Daoy (cell line): ENCODE measurements at regions not wholly inside any gene's neighbourhood (a gene's known extent, or its start where the extent isn't known, plus 50 kb on each side); places are given as distances from the start of the nearest gene placed in this dataset.

Experiments
- DNase-seq: peaks from one replicate; pipeline ENCODE4 v3.0.0-alpha.2; 2015; ENCODE audit warnings: low read depth

DNA sequence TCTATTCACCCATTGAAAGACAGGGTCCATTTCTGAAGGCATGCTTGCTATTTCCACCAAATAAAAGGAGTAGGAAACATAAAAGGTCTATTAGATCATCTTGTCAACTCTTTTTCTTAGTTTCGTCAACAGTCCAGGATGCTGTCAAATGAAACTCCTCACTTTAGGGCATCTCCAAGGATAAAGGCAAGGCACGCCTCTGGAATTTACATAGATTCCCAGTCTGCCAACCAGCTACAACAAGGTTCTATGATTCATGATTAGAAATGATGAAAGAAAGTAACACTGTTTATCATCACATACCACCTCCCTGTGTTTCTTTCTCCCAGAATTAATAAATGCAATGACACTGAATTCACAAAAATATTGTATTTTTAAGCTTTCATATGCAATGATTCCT, 636.3 kb downstream of the LTN1 start:
- DNase-seq, result no peak

DNA sequence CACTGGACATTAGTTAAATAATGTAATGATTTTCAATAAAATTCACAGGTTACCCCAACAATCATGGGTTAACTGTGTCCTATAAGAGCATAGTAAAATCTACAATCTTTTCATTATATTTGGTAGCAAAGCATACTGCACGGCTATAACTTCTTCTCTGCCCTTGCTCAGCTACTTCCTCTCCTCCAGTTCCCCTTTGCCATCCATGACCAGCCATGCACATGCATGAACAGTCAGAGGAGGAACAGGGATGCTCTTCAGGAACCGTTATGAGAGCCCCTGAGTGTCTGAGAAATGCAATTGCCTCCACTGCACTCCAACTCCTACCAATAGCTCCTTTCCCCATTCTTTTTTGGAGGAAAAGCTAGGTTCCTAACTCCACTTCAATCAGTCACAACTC, 646.7 kb downstream of the LTN1 start:
- no peak for DNase-seq

DNA sequence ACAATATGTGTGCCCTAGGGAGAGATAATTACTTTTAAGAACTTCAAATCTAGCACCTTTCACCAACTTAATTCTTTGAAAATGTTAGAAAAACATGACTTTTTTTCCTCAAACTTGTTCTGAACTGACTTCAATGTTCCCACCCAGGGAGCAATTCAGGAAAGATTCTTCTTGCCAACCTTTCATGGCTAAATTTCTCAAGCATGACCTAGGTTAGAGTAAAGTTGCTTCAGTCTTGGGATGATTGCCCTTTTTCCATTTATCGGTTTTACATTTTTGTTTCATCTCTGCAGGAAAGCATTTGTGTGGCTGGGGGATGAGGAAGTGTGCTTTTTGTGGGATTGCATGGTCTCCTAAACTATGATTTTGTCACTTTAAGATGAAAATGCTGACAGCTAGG, 647.7 kb downstream of the LTN1 start:
- no peak for DNase-seq

DNA sequence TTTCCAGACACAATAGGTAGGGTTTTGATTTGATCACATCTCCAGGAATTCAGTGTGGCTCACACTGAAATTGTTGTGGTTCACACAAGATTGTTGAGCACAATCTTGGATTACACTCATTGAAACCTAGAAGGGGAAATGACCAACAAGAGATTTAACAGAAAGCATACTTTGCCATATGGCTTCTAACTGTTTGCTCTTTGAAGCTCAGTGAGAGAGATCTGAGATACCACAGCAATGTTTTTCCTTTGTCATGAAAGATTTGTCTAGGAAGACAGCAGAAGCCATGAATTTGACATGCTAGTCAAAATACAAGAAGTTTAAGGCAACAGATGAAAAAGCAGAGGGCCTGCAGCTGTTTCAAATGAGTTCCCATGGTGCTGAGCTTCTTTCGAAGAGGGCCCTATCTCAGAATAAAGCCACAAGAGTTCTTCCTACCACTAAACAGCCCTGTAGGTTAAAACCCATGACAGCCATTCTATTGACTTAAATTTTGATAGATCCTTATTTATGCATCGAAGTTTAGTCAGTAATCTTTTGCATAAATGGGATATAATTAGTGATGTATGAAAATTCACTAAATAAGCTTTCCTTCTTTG, 650.4 kb downstream of the LTN1 start:
- DNase-seq, result no peak

DNA sequence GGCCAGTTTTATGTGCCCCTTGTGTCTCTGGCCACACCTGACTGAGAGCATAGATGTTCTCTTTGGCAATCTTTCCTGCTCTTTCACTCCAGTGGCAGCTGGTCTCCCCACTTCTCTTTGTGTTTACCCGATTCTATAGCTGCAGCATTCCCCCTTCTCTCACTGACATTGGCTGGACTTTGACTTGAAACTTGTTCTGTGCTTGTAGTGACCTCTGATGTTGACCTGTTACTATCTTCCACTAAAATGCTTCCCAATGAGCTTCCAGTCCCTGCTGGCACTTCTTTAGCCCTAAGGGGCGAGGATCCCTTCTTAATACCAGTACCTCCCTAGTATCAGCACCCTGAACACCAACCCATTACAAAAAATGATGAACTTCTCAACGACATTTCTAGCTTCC, 653.3 kb downstream of the LTN1 start:
- DNase-seq, result no peak

DNA sequence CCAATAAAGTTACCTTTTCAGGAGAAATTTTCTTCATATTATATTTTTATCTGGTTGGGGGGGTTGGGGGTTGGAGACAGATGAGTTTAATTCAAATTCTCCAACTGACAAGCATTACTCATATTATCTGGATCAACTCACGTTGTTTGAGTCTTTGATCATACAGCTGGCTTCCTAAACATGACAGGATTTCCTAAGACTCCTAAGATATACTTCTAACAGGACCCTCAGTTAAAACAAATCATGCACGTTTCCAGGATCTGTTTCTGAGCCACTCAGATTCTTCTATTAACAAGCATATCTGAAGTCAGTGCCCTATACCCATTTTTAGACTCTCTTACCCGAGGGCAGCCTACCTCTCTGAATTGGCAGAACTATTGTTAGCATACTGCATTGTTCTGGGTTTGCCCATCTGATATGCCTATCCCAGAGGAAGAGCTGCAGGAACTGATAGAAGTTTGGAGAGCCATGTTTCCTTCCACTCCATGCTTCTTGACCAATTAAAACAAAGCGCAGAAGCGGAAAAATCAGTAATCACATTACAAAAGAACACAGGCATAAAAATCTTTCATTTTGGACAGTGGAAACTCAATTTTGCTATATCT, 653.9 kb downstream of the LTN1 start:
- no peak for DNase-seq

DNA sequence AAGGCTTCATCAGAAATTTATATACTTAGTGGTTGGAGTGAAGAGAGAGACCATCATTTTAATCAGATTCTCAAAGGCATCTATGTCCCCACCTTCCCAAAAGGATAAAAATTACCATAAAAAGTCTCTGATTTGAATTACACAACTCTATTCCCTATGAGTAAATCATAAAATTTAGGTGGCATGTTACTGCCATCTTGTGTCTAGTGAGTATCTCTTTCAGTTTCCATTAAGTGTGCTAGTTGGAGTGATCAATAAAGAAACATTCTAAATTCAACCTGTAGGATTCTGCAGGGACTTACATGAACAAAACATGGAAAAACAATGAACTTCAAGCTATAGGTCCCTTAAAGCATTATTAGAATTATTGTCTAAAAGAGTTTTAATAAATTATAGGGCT, 655.4 kb downstream of the LTN1 start:
- no peak for DNase-seq

DNA sequence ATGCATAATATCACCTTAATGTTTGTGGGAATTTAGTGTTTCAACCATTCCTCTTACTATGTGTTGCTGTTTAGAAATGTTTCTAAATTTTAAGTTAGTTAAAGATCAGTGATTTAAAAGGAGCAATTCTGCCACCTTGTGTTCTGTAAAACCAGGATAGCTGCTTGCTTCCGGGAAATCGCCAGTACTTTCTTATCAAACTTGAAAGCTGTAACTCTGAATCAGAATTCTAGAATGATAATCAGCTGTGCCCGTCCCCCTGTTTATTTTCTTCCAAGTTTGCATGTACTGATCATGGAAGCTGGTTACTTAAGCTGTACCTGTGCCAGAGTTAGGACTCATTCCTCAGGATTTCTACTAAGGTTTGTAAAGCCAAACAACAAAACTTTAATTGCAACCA, 656.4 kb downstream of the LTN1 start:
- peak; percentile 5 for DNase-seq

DNA sequence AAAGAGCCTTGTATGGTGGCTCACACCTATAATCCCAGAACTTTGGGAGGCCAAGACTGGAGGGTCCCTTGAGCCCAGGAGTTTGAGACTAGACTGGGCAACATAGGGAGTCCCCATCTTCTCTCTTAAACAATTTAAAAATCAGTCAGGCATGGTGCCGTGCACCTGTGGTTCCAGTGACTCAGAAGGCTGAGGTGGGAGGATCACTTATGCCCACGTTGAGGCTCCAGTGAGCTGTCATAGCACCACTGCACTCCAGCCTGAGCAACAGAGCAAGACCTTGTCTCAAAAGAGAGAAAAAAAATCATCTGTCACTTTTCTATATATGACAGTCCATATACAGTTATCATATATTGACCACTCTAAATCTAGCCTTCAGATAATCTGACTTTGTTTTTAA, 658.3 kb downstream of the LTN1 start:
- peak; percentile 5 for DNase-seq

DNA sequence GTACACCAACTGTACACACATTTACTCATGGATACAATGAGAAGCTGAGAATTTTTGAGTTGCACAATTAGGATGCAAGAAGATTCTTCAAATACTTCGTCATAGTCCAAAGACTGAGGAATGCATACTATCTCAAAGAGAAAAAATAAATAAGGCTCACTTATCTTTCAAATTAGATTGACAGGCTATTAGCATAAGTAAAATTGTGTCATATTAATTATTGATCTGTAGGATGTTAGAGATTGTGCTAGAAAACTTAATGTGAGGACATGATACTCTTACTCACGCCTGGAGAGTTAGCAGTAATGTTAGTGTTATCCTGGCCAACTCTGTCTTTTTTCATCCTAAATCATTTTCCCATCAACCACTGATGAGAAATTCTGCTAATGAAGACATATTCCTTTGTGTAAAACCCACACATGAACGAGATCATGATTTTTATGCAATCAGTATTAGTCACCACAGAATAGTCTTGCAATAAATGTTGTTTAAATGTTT, 659.0 kb downstream of the LTN1 start:
- no peak for DNase-seq

DNA sequence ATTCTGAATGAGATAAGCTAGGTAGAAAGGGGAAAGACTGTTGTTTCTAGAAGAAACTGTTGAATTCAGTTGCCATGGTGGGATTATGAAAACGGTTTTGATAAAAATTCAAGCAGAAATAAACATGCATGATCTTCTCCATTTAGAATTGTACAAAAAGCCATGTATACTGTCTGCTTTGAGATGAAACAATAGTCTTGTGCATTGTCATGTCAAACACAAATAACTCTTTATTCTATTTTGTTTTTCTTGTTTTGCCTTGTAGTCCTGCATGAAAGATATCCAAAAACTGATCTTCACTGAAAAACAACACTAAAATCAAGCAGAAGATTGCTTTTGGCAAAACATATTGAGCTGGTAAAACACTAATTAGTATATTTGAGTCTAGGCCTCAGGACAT, 659.9 kb downstream of the LTN1 start:
- DNase-seq, result no peak

DNA sequence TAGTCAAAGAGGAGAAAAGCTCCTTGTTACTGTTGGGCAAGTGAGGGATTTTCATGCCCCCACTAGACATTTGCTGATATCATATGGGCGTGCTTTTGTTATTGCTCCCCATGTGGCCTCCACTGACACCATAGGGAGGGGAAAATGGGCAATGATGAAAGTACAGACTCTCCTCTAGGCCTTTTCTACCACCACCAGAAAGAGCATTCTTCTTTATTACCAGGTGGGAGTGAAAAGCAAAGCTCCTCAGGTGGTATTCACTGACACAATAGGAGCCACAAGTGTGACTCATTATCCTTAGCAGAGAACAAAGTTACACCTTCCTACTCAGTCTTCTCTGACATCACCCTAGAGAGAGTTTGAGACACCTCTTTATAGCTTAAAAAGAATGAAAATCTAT, 667.1 kb downstream of the LTN1 start:
- DNase-seq, result no peak

DNA sequence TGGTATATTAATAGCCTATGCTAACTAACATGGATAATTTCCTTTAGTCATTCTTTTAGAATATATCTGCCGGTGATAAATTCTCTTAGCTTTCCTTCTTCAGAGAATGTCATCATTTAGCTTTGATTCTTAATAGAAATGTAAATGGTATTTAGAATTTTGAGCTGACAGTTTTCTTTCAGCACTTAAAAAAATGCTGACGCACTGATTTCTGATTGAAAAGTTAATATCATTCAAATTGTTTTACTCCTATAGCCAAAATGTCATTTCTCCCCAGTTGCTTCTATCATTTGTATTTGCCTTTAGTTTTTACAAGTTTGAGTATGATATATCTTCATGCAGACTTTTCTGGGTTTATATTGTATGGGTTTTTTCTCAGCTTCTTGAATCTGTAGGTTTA, 668.0 kb downstream of the LTN1 start:
- no peak for DNase-seq

DNA sequence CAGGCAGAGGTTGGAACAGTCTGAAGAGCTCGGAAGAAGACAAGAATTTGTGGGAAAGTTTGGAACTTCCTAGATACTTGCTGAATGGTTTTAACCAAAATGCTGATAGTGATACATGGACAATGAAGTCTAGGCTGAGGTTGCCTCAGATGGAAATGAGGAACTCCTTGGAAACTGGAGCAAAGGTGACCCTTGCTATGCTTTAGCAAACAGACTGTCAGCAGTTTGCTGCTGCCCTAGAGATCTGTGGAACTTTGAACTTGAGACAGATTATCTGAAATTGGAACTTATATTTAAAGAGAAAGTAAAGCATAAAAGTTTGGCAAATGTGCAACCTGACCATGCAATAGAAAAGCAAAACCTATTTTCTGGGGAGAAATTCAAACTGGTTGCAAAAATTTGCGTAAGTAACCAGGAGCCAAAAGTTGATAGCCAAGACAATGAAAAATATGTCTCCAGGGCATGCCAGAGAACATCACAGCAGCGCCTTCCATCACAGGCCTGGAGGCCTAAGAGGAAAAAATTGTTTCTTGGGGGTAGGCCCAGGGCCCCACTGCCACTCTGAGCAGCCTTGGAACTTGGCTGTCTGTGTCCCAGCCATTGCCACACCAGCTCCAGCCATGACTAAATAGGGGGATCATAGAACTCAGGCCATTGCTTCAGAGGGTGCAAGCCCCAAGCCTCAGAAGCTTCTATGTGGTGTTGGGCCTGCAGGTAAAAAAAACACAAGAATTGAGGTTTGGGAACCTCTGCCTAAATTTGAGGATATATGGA, 675.3 kb downstream of the LTN1 start:
- DNase-seq, result no peak

DNA sequence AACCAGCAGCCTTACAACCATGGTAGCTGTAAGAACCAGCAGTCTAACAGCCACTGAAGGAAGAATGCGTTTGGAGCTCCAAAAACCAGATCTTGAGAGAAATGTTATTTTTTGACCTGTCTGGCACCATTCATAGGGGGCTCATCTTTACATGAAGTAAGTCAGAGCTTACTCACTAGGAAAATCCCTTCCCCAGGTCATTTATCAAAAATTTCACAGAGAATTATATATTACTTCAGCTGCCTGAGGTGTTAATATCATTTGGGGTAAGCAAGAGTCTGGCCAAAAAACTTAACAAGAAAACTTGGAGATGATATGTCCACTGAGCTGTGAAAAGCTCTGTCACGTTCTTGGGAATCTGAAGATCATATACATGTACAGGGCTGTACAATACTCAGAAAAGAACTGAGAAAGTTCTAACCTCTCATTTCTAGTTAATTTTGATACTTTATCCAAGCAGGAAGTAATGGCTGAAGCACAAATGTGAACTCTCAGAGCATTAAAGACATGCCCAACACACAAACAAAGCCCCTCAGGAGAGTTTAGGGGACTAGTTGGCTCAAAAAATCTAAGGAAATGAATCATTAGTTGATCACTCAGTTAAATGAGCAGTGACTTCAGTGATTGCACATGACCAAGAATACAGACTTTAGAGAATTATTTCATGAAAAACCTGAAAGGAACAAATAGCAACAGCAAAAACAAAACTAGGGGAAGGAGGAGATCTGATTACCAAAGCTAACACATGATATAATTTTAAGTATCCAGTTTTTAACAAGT, 681.1 kb downstream of the LTN1 start:
- no peak for DNase-seq

DNA sequence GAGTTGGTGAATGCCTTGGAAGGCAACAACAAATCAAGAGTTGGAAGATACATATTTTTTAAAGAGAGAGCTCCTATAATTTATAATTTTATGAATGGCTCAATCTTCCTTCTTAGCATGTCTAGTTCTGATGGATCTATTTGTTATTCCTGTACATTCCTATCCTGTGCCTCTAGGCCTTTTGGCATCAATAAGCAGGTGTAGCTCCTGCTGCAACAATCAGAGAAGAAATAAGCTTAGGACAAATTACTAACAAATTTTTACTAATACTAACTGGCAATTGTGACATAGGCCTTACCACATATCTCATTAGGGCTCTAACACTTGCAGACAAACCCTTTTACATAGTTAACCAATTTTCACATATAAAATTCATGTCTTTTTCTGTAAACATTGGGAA, 682.0 kb downstream of the LTN1 start:
- no peak for DNase-seq

DNA sequence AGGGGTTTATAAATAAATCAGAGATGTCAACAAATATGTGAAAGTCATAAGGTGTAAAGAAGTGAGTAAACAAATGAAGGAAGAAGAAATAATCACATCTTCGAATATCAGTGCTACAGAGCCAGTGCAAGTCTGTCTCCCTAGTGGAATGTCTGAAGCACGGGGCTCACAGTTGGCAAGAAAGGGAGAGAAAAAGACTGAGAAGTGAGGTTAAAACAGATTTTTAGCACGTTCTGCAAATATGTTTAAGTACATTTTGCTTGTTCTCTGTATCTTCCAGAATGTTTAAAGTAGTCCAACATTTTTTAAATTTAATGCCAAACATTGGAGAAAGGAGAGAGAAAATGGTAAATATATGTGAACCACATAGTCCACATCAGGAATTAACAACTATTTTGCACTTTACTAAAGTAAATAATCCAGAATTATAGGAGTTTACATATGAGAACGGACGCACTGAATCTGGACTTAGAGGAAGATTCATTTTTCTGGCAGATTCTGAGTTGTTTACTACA, 682.4 kb downstream of the LTN1 start:
- no peak for DNase-seq

DNA sequence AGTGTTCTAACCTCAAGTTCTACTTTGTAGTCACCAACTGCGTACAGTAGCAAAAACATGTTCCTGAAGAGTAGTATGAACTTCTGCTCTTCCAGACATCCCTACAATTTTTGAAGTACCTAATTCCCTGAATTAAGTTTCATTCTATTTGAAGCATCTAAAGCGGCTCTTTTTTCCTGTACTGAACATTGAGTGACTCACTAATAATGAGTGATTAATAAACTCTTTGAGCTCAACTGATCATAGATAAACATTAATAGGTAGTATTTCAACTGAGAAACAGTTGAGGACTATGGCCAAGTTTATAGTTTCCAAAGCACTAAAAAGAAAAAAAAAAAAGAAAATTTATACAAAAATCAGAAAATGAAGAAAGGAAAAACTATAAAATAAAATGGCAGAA, 683.1 kb downstream of the LTN1 start:
- no peak for DNase-seq

DNA sequence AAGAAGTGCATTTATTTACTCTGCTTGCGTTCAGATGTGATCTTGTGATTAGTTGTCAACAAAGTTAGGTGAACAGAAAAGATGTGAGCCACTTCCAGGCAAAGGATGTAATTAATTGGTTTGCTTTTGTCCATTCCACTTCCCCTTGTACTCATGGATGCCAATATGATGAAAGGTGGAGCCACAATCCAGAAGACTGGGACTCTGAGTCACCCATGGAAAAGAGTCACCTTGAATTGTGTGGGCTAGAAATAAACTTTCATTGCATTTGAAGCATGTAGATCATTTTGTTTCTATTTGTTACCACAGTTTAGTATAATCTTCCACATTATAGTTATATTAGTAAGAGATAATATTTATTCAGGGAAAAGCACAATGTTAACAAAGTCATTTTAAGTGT, 684.2 kb downstream of the LTN1 start:
- peak; percentile 9 for DNase-seq

DNA sequence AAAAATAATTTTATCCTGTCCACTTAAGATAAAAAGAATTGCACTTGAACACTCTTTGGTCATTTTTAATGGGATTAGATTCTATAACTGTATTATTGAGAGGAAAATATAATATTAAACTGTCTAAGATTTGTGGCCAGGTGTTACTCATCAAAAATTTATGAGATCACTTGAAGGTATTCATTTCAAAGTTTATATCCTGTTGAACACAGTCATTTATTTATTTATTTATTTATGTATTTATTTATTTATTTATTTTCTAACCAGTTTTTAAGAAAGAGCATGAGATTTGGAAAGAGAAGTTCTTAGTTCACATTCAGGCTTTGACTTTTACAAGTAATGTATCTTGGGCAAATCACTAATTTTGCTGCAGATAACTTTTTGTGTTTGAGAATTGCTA, 692.7 kb downstream of the LTN1 start:
- no peak for DNase-seq

DNA sequence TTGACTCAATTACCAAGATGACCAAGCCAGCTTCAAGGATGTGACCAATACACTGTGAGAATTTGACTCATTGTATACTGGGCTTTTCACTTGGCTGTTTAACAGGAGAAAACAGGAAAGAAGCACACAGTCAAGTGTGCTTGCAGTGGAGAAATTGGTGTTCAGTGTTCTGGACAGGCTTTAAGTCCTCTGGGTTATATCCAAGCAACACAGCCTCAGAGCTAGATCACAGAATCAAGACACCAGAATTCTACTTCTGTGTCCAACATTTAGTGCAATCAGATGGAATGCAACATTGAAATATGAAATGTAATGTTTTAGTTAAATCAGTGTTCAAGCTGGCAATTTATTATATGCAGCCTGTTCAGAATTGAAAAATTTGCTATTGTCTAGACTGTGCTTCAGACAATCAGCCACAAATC, 694.4 kb downstream of the LTN1 start:
- no peak for DNase-seq

DNA sequence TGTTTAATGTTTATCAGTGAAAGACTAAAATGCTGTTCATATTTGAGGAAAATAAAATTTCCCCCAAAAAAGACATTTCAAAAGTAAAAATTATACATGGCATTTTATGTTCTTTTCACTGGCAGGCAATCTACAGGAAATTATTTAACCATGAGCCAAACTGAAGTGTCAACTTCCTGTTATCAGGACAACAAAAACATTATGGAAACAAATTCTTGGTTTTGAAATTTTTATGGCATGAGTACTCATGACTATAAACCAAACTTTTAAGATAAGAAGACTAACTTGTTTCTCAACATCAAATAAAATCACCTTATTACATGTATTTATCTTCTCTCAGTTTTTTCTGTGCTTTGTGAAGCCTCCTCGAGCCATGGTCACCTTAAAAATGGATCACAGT, 698.6 kb downstream of the LTN1 start:
- no peak for DNase-seq
